Tibial nerve (tissue), 4 donors: ENCODE measurements at regions not wholly inside any gene's neighbourhood (a gene's known extent, or its start where the extent isn't known, plus 50 kb on each side); places are given as distances from the start of the nearest gene placed in this dataset.

Source experiments
- EP300 ChIP-seq, 2 donors: sonication (generic); formaldehyde crosslinking; IDR thresholded peaks; one replicate each; pipeline ENCODE4 v1.6.1; 2017; ENCODE audit warnings: antibody characterized with exemption in 2 of 2, mild to moderate bottlenecking in 1 of 2
- POLR2A ChIP-seq, 2 donors: fragments of 450-650 bp; IDR thresholded peaks; one replicate each; pipeline ENCODE4 v1.6.1; 2017; ENCODE audit warnings: antibody characterized with exemption in 2 of 2, mild to moderate bottlenecking in 2 of 2, moderate library complexity in 2 of 2
- TF ChIP-seq, protein P1 (sequence below), 5 experiments: fragments of 200-600 bp in 3 of 5; fragments of 450-650 bp in 2 of 5; sonication (generic) in 3 of 5; IDR thresholded peaks; one replicate each; pipeline ENCODE4 v1.5.1; 2016 to 2019; ENCODE audit warnings: antibody characterized with exemption in 5 of 5, mild to moderate bottlenecking in 3 of 5, moderate library complexity in 2 of 5

DNA sequence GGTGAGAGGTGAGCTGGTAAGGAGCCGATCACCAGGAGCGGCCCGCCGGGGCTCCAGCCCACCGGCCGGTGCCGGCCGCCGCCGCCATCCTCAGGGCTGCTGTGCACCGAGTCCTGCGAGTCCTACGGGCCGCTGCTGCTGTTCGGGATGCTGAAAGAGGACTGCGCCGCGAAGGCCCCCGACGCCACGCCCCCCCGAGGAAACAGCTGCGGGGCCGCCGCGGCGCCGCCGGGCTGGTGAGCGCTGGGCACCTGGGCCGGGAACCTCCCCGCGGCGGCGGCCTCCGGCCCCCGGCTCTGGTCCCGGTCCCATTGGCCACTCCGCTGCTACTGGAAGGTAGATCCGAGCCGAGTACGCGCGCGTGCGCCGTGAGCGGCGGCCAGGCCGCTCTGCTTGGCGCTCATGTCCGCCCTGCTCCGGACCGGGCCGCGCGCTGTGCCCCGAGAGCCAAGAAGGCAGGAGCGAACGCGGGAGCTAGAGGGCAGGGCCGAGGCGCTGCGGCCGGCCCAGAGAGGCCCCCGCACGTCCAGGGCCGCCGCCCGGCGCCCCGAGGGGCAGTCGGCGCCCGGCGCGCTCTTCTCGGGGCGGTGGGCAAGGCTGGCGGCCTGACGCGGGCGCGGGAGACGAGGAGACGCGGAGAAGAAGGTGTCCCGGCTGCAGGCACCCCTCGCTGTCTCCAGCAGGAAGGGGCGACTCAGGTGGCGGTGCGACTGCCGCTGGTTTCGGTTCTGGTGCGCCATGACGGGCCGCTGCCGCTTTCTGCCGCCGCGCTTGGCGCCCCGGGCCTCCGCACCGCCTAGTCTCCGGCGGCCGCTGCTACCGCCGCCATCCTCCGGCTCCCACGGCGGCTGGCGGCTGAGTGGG lies 121.3 kb upstream of the WIPF3 start:
- TF ChIP-seq, protein P1, sequence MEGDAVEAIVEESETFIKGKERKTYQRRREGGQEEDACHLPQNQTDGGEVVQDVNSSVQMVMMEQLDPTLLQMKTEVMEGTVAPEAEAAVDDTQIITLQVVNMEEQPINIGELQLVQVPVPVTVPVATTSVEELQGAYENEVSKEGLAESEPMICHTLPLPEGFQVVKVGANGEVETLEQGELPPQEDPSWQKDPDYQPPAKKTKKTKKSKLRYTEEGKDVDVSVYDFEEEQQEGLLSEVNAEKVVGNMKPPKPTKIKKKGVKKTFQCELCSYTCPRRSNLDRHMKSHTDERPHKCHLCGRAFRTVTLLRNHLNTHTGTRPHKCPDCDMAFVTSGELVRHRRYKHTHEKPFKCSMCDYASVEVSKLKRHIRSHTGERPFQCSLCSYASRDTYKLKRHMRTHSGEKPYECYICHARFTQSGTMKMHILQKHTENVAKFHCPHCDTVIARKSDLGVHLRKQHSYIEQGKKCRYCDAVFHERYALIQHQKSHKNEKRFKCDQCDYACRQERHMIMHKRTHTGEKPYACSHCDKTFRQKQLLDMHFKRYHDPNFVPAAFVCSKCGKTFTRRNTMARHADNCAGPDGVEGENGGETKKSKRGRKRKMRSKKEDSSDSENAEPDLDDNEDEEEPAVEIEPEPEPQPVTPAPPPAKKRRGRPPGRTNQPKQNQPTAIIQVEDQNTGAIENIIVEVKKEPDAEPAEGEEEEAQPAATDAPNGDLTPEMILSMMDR (IDR thresholded peaks at IDR 0.05), result peak in 1 of 5 experiments; percentile 13
- TF ChIP-seq POLR2A (IDR thresholded peaks at IDR 0.05) (peak in 1 of 2 donors; percentile 22), EP300 (IDR thresholded peaks at IDR 0.05) (peak in 1 of 2 donors; percentile 16)
